Stimulated activated CD4-positive, alpha-beta T cell treated with anti-CD3 and anti-CD28 coated beads, Interleukin-4, amount 100 ng/mL, for 4 hours (primary cell): ENCODE measurements at regions not wholly inside any gene's neighbourhood (a gene's known extent, or its start where the extent isn't known, plus 50 kb on each side); places are given as distances from the start of the nearest gene placed in this dataset.

Experiments used
- DNase-seq, 2 experiments: peaks; one replicate each; pipeline ENCODE4 v3.0.0-alpha.2; 2020

- no peak for DNase-seq
These were observed 373.5 kb upstream of the MYT1L start for GRCh38 chr2:2704428-2705090.

- DNase-seq, result no peak
These were observed 372.8 kb upstream of the MYT1L start for GRCh38 chr2:2703762-2704427.

GRCh38 chr2:2703172-2703571 lies 372.1 kb upstream of the MYT1L start:
- DNase-seq, result no peak

GRCh38 chr2:2702385-2702784 lies 371.3 kb upstream of the MYT1L start:
- DNase-seq, result no peak

- DNase-seq, result no peak
These were observed 370.7 kb upstream of the MYT1L start for GRCh38 chr2:2701813-2702212.

- DNase-seq, result no peak
These were observed 370.2 kb upstream of the MYT1L start for GRCh38 chr2:2701176-2701781.

GRCh38 chr2:2699121-2699505 lies 368.0 kb upstream of the MYT1L start:
- no peak for DNase-seq

GRCh38 chr2:2698182-2699120 lies 367.4 kb upstream of the MYT1L start:
- DNase-seq, result no peak

- DNase-seq, result no peak
These were observed 365.8 kb upstream of the MYT1L start for GRCh38 chr2:2696733-2697455.

- DNase-seq, result no peak
These were observed 365.2 kb upstream of the MYT1L start for GRCh38 chr2:2696325-2696724.

- no peak for DNase-seq
These were observed 363.7 kb upstream of the MYT1L start for GRCh38 chr2:2694746-2695145.

GRCh38 chr2:2692599-2693389 lies 361.7 kb upstream of the MYT1L start:
- DNase-seq, result no peak

GRCh38 chr2:2691419-2691818 lies 360.3 kb upstream of the MYT1L start:
- no peak for DNase-seq

- DNase-seq, result no peak
These were observed 359.9 kb upstream of the MYT1L start for GRCh38 chr2:2690985-2691384.

GRCh38 chr2:2689306-2689705 lies 358.2 kb upstream of the MYT1L start:
- DNase-seq, result no peak

GRCh38 chr2:2688254-2688653 lies 357.2 kb upstream of the MYT1L start:
- DNase-seq, result no peak

GRCh38 chr2:2687745-2688144 lies 356.7 kb upstream of the MYT1L start:
- no peak for DNase-seq

GRCh38 chr2:2686222-2686621 lies 355.1 kb upstream of the MYT1L start:
- DNase-seq, result no peak

- DNase-seq, result no peak
These were observed 352.6 kb upstream of the MYT1L start for GRCh38 chr2:2683606-2684224.

- no peak for DNase-seq
These were observed 351.7 kb upstream of the MYT1L start for GRCh38 chr2:2682700-2683342.
